Caco-2 (cell line): ENCODE measurements at regions not wholly inside any gene's neighbourhood (a gene's known extent, or its start where the extent isn't known, plus 50 kb on each side); places are given as distances from the start of the nearest gene placed in this dataset.

ENCODE experiments used
- BruUV-seq: library from RNA; stranded (reverse); fragments of 400-500 nt; replicated peaks from 2 replicates; lab custom pipeline; 2021; lab: Mats Ljungman, UMichigan
- CTCF ChIA-PET: fragments of 300-600 bp; sonication (Branson Sonifier 250); formaldehyde crosslinking; loops from one replicate; lab custom pipeline; 2022; ENCODE audit warnings: antibody characterized with exemption; lab: Charles Lee
- POLR2A ChIA-PET: fragments of 300-600 bp; sonication (Branson Sonifier 250); formaldehyde crosslinking; loops from one replicate; lab custom pipeline; 2022; ENCODE audit warnings: antibody characterized with exemption; lab: Charles Lee
- DNase-seq, 2 experiments: peaks; one replicate each; pipeline versions ENCODE4 v3.0.0 to v3.0.0-alpha.2; 2020 to 2022
- H3K27me3 ChIP-seq: replicated peaks from 2 replicates; pipeline ENCODE4 v1.6.0; 2011; ENCODE audit warnings: low read length; ENCODE audit not compliant: control insufficient read depth, insufficient read depth
- H3K36me3 ChIP-seq: 2 replicates; pipeline ENCODE4 v1.5.1; 2011; ENCODE audit warnings: low read length; ENCODE audit not compliant: control insufficient read depth, insufficient read depth
- H3K4me1 ChIP-seq: fragments of 250-450 bp; sonication (Bioruptor Pico); 2 replicates; pipeline ENCODE4 v1.5.1; 2020; ENCODE audit warnings: mild to moderate bottlenecking
- H3K4me3 ChIP-seq: 2 replicates; pipeline ENCODE4 v1.5.1; 2011; ENCODE audit warnings: low read depth, mild to moderate bottlenecking, control low read depth, low read length
- H3K9me3 ChIP-seq: fragments of 250-450 bp; sonication (Bioruptor Pico); 2 replicates; pipeline ENCODE4 v1.5.1; 2020; ENCODE audit warnings: mild to moderate bottlenecking, moderate library complexity
- H3K27ac Mint-ChIP-seq: one replicate; pipeline ENCODE4 v1.8.0; 2022; ENCODE audit warnings: mixed read lengths; ENCODE audit not compliant: unreplicated experiment
- H3K27me3 Mint-ChIP-seq: one replicate; pipeline ENCODE4 v1.8.0; 2022; ENCODE audit warnings: mixed read lengths; ENCODE audit not compliant: insufficient read depth, unreplicated experiment
- H3K36me3 Mint-ChIP-seq: one replicate; pipeline ENCODE4 v1.8.0; 2022; ENCODE audit warnings: mild to moderate bottlenecking, mixed read lengths; ENCODE audit not compliant: insufficient read depth, unreplicated experiment
- H3K4me1 Mint-ChIP-seq: one replicate; pipeline ENCODE4 v1.8.0; 2022; ENCODE audit warnings: low read depth, mixed read lengths; ENCODE audit not compliant: unreplicated experiment
- H3K4me3 Mint-ChIP-seq: one replicate; pipeline ENCODE4 v1.8.0; 2022; ENCODE audit warnings: mild to moderate bottlenecking, moderate library complexity, mixed read lengths; ENCODE audit not compliant: unreplicated experiment
- H3K9me3 Mint-ChIP-seq: one replicate; pipeline ENCODE4 v1.8.0; 2022; ENCODE audit warnings: mixed read lengths; ENCODE audit not compliant: unreplicated experiment
- intact Hi-C: fragments of 100-400 bp; cut with micrococcal nuclease; formaldehyde crosslinking; loops from one replicate; pipeline ENCODE4 v1.10.0; 2022; ENCODE audit not compliant: unreplicated experiment
- TF ChIP-seq, protein P1 (sequence below), 2 experiments: fragments of 200-600 bp in 1 of 2; IDR thresholded peaks; 1 replicate in 1 of 2; 2 replicates in 1 of 2; pipeline versions ENCODE4 v1.5.1 to v1.8.0; 2011 to 2022; ENCODE audit warnings: antibody characterized with exemption in 1 of 2, control low read depth in 1 of 2, inconsistent platforms in 1 of 2, low read depth in 1 of 2, low read length in 1 of 2, mild to moderate bottlenecking in 1 of 2, moderate library complexity in 1 of 2; ENCODE audit not compliant: insufficient read depth in 1 of 2, severe bottlenecking in 1 of 2, unreplicated experiment in 1 of 2

DNA sequence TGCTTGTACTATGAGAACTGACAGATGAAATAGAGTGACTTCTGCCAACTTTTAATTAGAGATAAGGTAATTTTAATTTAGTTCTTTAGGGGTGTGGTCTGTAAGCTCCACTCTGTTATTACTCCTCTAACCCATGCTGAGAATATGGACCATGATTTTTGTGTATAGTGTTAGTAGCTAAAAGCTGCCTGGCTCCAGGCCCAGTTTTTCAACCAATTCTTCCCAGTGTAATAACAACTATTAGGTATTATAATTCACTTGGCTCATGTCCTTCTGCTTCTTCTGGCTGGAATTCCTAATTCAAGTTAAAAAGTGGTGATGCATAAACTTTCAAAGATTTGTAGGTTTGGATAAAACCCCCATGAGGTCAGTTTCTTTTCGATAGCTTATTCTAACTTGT is 216.3 kb downstream of the ISL1 start:
- no peak for DNase-seq
- H3K4me3 ChIP-seq: no peak overlapping the region
- H3K9me3 ChIP-seq: no peaks in the 10 kb centered on the region
- no peaks in the 10 kb centered on the region for H3K27me3 ChIP-seq
- intact Hi-C loops: no loop called here
- H3K4me3 Mint-ChIP-seq: no peak overlapping the region
- no peaks in the 10 kb centered on the region for H3K4me1 Mint-ChIP-seq
- CTCF ChIA-PET: no interaction called here
- no peak overlapping the region for H3K27ac Mint-ChIP-seq
- no peaks in the 10 kb centered on the region for H3K36me3 Mint-ChIP-seq
- no peaks in the 10 kb centered on the region for H3K4me1 ChIP-seq
- BruUV-seq: no TSS peak
- H3K27me3 Mint-ChIP-seq: no peaks in the 10 kb centered on the region
- POLR2A ChIA-PET: no interaction called here
- TF ChIP-seq, protein P1, sequence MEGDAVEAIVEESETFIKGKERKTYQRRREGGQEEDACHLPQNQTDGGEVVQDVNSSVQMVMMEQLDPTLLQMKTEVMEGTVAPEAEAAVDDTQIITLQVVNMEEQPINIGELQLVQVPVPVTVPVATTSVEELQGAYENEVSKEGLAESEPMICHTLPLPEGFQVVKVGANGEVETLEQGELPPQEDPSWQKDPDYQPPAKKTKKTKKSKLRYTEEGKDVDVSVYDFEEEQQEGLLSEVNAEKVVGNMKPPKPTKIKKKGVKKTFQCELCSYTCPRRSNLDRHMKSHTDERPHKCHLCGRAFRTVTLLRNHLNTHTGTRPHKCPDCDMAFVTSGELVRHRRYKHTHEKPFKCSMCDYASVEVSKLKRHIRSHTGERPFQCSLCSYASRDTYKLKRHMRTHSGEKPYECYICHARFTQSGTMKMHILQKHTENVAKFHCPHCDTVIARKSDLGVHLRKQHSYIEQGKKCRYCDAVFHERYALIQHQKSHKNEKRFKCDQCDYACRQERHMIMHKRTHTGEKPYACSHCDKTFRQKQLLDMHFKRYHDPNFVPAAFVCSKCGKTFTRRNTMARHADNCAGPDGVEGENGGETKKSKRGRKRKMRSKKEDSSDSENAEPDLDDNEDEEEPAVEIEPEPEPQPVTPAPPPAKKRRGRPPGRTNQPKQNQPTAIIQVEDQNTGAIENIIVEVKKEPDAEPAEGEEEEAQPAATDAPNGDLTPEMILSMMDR (IDR thresholded peaks at IDR 0.05; ENCODE audit: insufficient read depth in 1 of 2, low read depth in 1 of 2, low read length in 1 of 2, severe bottlenecking in 1 of 2, unreplicated experiment in 1 of 2): no peak
- no peaks in the 10 kb centered on the region for H3K9me3 Mint-ChIP-seq
- H3K36me3 ChIP-seq: no peaks in the 10 kb centered on the region

DNA sequence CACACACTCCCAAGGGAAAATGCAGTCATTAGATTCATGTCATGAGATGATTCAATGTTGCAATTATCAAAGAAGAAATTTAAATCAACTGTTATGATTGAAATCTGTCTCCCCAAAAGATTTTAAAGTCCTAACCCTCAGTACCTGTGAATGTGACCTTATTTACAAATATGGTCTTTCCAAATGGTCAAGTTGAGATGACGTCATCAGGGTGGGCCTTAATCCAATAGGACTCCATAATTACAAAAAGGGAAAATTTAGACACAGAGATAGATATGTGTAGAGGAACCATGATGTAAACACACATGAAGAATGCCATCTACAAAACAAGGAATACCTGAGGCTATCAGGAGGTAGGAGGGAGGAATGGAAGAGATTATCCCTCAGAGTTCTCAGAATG is 221.1 kb downstream of the ISL1 start:
- no peak overlapping the region for H3K4me3 ChIP-seq
- intact Hi-C loops: no loop called here

DNA sequence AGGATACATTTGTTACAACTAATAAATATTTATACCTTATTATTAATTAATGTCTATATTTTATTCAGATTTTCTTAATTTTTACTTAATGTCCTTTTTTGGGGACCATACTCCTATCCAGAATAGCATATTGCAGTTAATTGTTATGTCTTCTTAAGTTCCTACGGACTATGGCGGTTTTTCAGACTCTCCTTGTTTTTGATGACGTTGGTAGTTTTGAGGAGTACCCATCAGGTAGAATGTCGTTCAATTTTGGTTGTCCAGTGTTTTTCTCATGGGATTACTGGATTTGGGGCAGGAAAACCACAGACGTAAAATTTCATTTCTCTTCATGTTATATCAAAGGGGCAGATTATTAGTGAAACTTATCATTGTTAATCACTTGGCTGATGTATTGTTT is 223.7 kb downstream of the ISL1 start:
- Histone ChIP-seq H3K36me3 (no peaks in the 10 kb centered on the region), H3K4me3 (no peak overlapping the region), H3K4me1 (no peaks in the 10 kb centered on the region), H3K9me3 (no peaks in the 10 kb centered on the region), H3K27me3 (no peaks in the 10 kb centered on the region)
- Mint-ChIP-seq H3K36me3 (no peaks in the 10 kb centered on the region), H3K27me3 (no peaks in the 10 kb centered on the region), H3K4me1 (no peaks in the 10 kb centered on the region), H3K27ac (no peak overlapping the region), H3K9me3 (no peaks in the 10 kb centered on the region), H3K4me3 (no peak overlapping the region)
- intact Hi-C loops: no loop called here
- ChIA-PET CTCF (no interaction called here), POLR2A (no interaction called here)
- DNase-seq: no peak
- no TSS peak for BruUV-seq
- TF ChIP-seq, protein P1 (IDR thresholded peaks at IDR 0.05; ENCODE audit: insufficient read depth in 1 of 2, low read depth in 1 of 2, low read length in 1 of 2, severe bottlenecking in 1 of 2, unreplicated experiment in 1 of 2): no peak

More for the DNA sequence above, 221.1 kb downstream of the ISL1 start:
- no peak for DNase-seq
- H3K27ac Mint-ChIP-seq: no peak overlapping the region
- Histone ChIP-seq H3K27me3 (no peaks in the 10 kb centered on the region), H3K36me3 (no peaks in the 10 kb centered on the region), H3K4me1 (no peaks in the 10 kb centered on the region), H3K9me3 (no peaks in the 10 kb centered on the region)
- H3K4me3 Mint-ChIP-seq: no peak overlapping the region
- no peaks in the 10 kb centered on the region for H3K4me1 Mint-ChIP-seq
- ChIA-PET POLR2A (no interaction called here), CTCF (no interaction called here)
- no TSS peak for BruUV-seq
- no peaks in the 10 kb centered on the region for H3K36me3 Mint-ChIP-seq
- no peaks in the 10 kb centered on the region for H3K9me3 Mint-ChIP-seq
- no peaks in the 10 kb centered on the region for H3K27me3 Mint-ChIP-seq
- TF ChIP-seq, protein P1 (IDR thresholded peaks at IDR 0.05; ENCODE audit: insufficient read depth in 1 of 2, low read depth in 1 of 2, low read length in 1 of 2, severe bottlenecking in 1 of 2, unreplicated experiment in 1 of 2): no peak
